Left colon (tissue), 2 donors: ENCODE measurements at regions not wholly inside any gene's neighbourhood (a gene's known extent, or its start where the extent isn't known, plus 50 kb on each side); places are given as distances from the start of the nearest gene placed in this dataset.

Source experiments
- ATAC-seq: fragments of 200-7000 bp; cut with Tn5 transposase; one replicate; pipeline ENCODE4 v1.9.1; 2020; ENCODE audit warnings: mild to moderate bottlenecking, moderate library complexity
- DNase-seq, 2 donors: peaks; one replicate each; pipeline ENCODE4 v3.0.0-alpha.2; 2020
- intact Hi-C, 2 donors: fragments of 100-400 bp; cut with DNase I in 1 of 2; cut with micrococcal nuclease in 1 of 2; formaldehyde crosslinking; loops; one replicate each; pipeline versions ENCODE4 v1.11.2 to v1.14.0; 2022; cut with DNase I, micrococcal nuclease
- donor health status: DM: no; HTN: no; CAD: no.
- donor health status: DM: yes; HTN: yes; CAD: no.

DNA sequence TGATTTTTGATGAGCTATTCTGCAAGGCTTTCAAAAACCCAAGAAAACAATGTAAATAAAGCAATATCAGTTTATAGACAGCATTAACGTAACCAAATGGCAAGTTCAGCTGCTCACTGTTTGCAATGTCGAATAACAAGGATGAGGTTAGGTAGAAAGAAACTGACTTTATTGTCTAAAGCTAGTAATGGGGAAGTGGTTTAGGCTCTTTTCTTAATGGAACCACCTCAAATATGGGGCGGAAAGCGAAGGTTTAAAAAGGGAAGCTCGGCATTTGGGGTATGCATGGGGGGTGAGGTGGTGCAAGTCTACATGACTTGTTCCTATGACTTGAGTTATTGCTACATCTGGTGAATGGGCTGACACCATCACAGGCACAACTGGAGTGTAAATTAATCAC, 1060.2 kb downstream of the NSUN3 start:
- DNase-seq (no peak), ATAC-seq (no peak)
- intact Hi-C loops = no loop called here

DNA sequence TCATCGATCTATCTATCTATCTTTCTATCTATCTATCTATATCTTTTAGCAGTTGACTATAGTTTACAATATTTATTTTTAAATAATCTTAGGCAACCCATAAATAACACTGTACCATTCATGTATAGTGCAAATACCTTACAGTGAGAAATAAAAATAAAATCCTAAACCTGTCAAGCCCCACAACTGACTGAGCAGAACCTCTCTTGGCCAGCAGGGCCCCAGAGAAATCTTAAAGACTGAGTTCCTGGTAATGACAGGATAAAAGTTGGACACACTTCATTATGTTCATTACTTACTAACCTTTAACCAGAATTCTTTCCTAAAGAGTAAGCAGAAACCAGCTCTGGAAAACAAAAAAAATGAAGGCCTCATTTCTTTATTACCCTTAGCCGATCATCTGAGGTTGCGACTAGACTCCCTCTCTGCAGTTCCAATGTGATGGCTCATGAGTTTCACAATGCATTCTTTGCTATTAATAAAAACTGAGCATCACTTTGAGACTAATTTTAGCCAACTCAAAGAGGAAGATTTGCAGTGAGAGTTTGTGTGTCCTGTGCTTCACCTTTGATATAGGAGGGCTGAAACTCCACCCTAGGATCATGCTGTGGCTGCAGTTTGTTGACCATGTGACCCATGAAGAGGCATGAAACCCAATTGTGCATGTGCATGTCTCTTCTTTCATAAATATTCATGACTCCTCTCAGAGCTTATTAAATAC, 1072.0 kb downstream of the NSUN3 start:
- intact Hi-C loops = no loop called here
- no peak for DNase-seq
- ATAC-seq = no peak

DNA sequence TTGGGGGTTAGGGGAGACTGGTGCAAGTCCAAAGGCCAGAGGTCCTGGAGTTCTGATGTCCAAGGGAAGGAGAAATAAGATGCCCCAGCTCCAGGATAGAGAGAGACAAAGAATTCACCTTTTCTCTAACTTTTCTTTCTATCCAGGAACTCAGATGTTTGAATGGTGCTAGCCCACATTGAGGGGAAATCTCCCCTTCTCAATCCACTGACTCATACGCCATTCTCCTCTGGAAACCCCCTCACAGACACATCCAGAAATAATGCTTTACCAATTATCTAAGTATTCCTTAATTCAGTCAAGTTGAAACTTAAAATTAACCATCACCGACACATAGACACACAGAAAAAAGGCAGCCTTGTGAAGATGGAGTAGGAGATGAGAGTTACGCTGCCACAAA, 1085.2 kb downstream of the NSUN3 start:
- no peak for DNase-seq

DNA sequence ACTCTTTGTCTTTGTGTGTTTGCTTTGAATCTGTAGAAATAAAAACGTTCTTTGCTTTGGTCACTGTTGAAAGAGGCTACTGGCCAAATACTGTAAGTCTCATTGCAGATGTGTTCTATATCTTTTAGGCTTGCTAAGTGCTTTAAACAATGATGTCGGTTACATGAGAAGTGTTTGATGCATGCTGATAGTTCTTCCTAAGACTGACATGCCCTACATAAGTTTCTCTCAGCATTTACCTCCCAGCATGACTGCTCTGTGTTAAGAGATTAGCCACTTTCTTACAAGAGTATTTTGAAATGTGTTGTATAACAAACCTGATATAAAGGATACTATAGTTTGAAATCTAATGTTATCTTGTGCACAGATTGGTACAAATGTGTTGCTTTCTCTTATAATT, 1088.7 kb downstream of the NSUN3 start:
- ATAC-seq (no peak), DNase-seq (no peak)
- intact Hi-C loops = no loop called here

More for the DNA sequence above, 1085.2 kb downstream of the NSUN3 start:
- intact Hi-C loops = no loop called here
- no peak for ATAC-seq

DNA sequence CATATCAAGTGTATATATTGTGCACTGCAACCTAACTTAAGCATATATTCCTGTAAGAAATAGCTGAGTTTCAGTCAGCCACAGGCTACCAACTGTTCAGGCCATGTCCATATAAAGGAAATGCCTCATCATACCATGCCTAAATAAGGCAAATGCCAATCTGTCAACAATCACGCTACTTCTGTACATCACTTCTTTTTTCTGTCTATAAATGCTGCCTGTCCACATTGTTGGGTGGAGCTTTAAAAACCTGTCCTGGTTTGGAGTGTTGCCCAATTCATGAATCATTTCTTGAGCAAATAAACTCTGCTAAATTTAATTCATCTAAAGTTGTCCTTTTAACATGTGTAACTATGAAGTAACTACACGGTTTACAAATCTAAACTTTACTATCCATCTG, 1091.9 kb downstream of the NSUN3 start:
- intact Hi-C loops = no loop called here
- peak; percentile 62 for ATAC-seq
- DNase-seq = no peak

DNA sequence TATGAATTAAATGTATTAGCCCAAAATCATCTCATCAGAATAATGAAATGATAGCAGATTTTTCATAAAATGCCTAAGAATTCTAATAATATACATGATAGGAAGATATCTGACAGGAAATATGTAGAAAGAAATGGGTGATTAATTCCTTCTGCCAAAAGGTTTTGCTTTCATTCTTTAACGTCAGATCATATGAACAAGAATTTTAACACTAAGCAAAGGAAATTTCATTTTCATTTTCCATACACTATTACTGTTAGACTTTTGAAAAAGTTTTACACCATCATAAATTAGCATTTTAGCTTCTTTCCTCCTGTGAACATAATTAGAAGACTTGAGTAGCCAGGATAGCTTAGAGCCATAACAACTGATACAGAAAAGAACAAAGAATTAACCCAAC, 1099.9 kb downstream of the NSUN3 start:
- ATAC-seq = no peak
- intact Hi-C loops = no loop called here
- no peak for DNase-seq

DNA sequence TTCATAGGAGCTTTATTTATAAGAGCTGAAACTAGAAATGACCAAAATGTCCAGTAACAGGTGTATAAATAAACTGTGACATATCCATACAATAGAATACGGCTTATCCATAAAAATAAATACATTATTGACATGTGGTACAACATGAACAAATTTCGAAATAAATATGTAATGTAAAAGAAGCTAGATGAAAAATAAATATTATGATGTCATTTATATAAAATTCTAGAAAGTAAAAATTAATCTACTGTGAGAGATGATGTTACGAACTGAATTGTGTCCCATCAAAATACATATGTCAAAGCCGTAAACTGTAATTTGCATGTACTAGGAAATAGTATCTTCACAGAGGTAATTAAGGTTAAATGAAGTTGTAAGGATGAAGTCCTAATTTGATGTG, 1104.9 kb downstream of the NSUN3 start:
- ATAC-seq (no peak), DNase-seq (no peak)
- intact Hi-C loops = no loop called here

DNA sequence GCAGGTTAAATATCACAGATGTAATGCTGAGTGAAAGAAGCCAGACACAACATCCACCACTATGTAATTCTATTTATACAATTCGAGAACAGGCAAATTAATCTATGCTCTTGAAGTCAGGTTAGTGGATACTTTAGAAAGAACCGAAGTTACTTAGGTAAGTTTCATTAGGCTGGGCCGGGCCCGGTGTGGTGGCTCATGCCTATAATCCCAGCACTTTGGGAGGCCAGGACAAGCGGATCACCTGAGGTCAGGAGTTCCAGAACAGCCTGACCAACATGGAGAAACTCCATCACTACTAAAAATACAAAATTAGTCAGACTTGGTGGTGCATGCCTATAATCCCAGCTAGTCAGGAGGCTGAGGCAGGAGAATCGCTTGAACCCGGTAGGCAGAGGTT, 1105.7 kb downstream of the NSUN3 start:
- DNase-seq (no peak), ATAC-seq (no peak)
- intact Hi-C loops = no loop called here

DNA sequence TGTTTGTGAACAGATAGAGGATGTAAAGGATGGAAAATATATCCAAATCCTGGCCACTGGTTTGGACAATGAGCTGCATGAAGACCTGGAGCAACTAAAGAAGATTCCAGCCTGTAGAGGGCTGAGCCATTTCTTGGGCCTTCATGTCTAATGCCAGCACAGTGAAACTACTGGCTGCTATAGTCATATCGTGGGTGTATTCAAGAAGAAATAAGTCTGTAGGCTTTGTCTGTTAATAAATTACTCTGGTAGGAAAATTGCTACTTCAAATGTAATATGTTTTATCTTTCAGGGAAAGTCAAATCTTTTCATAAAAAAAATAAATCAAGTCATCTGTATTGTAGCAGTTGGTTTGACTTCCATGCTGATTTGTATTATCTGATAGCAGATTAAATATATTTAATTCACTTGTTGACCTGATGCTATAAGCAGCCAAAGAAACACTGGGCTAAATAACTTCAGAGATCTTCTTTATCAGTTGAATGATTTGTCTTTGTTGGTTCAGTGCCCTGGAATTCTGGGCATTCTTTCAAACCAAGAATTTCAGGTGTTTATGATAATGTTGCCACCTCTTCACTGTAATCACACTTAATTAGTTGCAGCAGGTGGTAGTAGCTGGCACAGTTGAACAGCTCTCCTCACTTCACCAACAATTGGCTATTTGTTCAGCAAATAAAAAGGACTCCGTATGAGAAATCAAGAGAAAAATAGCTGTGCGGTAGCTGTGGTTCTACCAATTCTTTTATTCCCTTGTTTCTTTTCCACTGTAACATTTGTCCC, 1109.5 kb downstream of the NSUN3 start:
- no peak for ATAC-seq
- no peak for DNase-seq
- intact Hi-C loops = no loop called here

DNA sequence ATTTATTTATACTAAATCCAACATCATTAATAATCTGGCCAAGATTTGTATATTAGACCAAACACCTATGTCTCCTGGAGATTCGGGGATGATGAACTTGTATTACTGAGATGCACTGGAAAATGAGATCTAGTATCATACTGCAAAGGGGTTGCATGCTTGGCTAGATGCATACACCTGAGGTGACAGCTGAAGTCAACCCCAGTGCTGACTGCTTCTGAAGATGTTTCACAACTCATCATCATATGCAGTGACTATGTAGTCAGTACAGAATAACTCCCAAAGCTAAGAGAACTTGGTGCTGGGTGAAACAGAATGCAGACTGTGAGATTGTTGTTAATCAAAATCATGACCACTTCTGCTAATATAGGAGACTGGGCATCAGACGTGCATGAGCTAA, 1114.2 kb downstream of the NSUN3 start:
- no peak for DNase-seq
- intact Hi-C loops = no loop called here
- no peak for ATAC-seq

DNA sequence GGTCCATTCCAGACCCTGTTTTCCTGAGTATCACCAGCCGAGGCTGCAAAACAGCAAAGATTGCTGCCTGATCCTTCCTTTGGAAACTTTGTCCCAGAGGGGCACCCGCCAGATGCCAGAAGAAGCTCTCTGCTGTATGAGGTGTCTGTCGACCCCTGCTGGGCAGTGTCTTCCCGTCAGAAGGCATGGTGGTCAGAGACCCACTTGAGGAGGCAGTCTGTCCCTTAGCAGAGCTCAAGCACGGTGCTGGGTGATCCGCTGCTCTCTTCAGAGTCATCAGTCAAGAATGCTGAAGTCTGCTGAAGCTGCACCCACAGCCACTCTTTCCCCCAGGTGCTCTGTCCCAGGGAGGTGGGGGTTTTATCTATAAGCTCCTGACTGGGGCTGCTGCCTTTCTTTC, 1121.2 kb downstream of the NSUN3 start:
- intact Hi-C loops = no loop called here
- no peak for ATAC-seq
- DNase-seq = no peak

DNA sequence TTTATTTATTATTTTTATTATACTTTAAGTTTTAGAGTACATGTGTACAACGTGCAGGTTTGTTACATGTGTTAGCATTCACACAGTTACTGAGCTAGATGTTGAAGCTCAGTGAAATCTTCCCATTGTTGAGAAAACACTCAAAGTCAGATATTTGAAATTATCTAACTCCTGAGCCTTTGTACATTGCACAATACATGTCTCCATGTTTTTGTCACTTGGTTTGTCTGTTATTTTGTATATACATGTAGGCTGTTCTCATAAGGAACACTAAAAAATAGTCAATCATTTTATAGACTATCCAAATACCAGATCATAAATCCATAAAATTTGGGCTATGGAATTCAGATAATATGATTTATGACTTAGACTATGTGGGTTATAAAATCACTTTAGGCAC, 1126.5 kb downstream of the NSUN3 start:
- no peak for DNase-seq
- ATAC-seq = no peak
- intact Hi-C loops = no loop called here

DNA sequence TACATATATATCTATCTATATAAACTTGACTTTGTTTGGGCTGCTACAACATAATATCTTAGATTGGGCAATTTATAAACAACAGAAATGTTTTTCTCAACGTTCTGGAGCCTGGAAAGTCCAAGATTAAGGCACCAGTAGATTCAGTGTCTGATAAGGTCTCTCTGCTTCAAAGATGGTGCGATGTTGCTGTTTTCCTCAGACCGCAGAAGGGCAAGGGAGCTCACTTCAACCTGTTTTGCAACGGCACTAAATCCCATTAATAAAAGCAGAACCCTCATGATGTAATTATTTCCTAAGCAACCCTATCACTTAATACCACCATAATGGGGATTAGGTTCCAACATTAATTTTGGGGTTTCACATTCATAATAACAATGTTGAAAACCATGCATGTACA, 1134.8 kb downstream of the NSUN3 start:
- no peak for DNase-seq
- ATAC-seq = no peak
- intact Hi-C loops = no loop called here

DNA sequence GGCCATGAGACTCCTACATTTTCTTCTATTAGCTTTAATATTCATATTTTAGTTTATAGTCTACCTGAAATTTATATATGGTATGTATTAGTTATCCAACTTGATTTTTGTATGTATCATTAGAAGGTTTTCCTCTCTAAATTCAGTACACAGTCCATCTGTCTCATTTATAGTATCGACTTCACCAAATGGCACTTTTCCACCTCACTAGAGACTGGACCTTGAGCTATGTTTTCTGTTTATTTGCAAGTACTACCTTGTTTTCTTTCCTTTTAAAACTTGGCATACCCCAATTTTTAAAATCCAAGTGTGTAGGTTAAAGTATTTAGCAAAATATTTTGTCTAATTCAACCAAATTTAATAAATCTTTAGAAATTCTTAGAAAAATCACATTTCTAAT, 1137.5 kb downstream of the NSUN3 start:
- intact Hi-C loops = no loop called here
- no peak for ATAC-seq
- no peak for DNase-seq

DNA sequence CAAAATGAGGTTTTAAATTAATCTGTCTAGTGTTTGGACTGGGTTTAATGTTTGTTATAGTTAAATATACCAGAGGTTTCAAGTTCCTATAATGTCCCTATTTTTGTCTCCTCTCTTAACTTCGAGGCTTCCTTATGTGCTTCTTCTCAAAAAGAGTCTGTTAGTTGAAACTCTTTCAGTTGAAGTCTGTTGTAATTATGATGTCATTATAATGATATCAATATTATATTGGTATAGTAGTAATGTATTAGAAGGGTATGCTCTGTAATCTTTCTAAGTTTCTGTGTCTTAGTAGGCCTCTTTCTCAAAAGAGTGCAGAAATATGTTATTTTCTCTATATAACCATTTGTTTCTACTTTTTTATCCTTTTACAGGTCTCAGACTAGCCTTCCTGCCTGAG, 1148.0 kb downstream of the NSUN3 start:
- intact Hi-C loops = no loop called here
- ATAC-seq (no peak), DNase-seq (no peak)

DNA sequence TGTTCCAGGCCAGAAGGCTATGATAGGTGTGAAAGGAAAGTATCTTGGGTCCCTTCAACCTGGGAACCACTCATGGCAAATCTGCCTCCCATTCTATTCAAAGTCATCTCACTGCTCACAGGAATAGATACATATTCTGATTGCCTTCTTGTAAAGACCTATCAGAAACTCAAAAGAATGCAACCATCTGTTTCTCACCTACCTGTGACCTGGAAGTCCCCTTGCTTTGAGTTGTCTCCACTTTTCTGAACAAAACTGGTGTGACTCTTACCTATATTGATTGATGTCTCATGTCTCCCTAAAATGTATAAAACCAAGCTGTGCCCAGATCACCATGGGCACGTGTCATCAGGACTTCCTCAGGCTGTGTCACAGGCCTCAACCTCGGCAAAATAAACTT, 1149.3 kb downstream of the NSUN3 start:
- DNase-seq = no peak
- no peak for ATAC-seq
- intact Hi-C loops = no loop called here

DNA sequence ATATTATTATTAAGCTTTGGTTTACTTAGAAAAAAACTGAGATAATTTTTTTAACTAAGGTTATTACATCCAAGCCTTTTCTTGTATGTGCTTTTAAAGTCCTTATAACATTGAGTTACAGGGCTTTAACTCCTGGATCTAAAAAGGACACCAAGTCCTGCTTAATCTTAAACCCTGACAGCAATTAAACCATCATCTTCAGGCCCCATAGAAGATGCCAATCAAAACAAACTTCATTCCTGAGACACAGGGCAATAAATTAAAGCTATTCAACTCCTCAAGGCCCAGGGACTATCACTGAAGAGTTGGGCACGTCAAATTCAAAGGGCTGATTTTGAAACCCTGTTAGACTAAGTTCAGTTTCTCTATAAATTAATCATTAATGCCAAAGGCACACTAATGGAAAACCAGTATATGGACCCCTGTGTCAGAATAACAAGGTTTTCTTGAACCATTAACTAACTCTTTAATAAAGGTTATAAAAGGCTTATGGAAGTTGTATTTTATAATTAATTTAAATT, 1152.6 kb downstream of the NSUN3 start:
- intact Hi-C loops = no loop called here
- DNase-seq (no peak), ATAC-seq (no peak)

DNA sequence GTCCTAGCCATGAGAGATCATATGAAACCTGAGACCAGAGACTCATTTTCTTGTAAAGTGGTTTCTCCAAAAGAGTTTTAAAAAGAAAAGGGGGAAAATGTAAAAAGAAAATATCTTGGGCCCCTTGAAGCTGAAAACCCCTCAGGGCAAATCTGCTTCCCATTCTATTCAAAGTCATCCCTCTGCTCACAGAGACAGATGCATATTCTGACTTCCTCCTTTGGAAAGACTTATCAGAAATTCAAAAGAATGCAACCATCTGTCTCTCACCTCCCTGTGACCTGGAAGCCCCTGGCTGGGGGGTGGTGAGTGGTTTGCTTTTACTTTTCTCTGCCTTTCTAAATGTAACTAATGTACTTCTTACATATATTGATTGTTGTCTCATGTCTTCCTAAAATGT, 1154.8 kb downstream of the NSUN3 start:
- no peak for DNase-seq
- no peak for ATAC-seq
- intact Hi-C loops = no loop called here

DNA sequence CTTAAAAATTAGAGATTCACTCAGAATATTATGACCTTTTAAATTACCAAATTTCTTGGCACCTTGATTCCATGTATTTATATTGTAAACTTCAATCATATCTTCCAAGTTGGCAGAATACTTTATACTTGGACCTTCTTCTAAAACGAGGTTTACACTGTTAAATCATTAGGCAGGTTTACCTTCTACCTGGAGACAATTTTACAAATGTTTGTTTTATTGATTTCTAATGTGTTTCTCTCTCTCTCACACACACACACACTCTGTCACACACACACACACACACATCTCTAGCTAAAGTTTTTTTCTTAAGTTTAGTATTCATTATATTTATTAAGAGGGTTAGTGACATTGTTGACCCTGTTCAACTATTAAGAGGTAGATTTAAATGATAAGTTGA, 1155.6 kb downstream of the NSUN3 start:
- intact Hi-C loops = no loop called here
- ATAC-seq (no peak), DNase-seq (no peak)

DNA sequence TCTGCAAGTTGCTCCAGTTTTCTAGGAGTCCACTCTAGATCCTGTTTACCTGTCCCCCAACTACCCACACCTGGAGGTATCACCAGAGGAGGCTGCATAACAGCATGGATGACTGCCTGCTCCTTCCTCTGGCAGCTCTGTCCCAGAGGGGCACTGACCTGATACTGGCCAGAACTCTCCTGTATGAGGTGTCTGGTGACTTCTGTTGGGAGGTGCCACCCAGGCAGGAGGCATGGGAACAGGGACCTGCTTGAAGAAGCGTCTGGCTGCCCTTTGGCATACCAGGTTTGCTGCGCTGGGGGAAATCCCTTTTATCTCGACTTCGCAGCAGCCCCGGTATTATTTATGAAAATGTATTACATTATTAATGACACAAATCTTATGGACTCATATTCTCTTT, 1163.6 kb downstream of the NSUN3 start:
- DNase-seq (no peak), ATAC-seq (no peak)
- intact Hi-C loops = no loop called here

DNA sequence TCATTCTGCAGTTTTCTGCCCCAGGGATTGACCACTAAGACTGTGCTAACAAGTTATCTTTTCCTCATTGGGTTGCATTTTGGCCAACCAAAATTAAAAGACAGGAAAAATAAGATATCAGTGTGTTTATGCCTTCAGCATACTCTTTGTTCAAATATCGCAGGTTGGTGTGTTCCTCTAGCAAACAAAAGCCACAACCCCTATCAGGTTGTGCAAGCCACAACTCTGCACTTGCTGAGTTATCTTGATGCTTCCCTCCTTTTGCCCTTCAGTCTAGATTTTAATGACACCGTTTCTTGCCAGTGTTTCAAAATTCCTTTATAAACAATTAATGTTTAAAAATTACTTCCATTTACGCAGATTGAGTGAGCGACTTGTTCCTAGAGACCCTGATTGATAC, 1164.2 kb downstream of the NSUN3 start:
- ATAC-seq = no peak
- DNase-seq = no peak
- intact Hi-C loops = no loop called here
